HepG2 (cell line): ENCODE measurements at regions not wholly inside any gene's neighbourhood (a gene's known extent, or its start where the extent isn't known, plus 50 kb on each side); places are given as distances from the start of the nearest gene placed in this dataset.
A peak's percentile ranks its signal among the peaks of the same experiment; 100 is the strongest.

Experiments
- ATAD3A ChIP-seq: sonication (generic); formaldehyde crosslinking; IDR thresholded peaks from 2 replicates; pipeline ENCODE4 v1.4.0; 2020; ENCODE audit warnings: missing genetic modification reagents
- FLYWCH1 ChIP-seq: sonication (generic); formaldehyde crosslinking; IDR thresholded peaks from 2 replicates; pipeline ENCODE4 v1.8.1; 2023; ENCODE audit warnings: mild to moderate bottlenecking, missing genetic modification reagents
- FOXA1 ChIP-seq, 2 experiments: fragments of 450-650 bp in 1 of 2; sonication (generic) in 1 of 2; formaldehyde crosslinking in 1 of 2; IDR thresholded peaks; 2 replicates each; pipeline versions ENCODE4 v1.4.0 to v1.6.1; 2016 to 2020; ENCODE audit warnings: missing genetic modification reagents in 1 of 2
- KDM6A ChIP-seq: IDR thresholded peaks from 2 replicates; pipeline ENCODE4 v1.6.1; 2016; ENCODE audit warnings: low read depth
- MEIS1 ChIP-seq: sonication (generic); formaldehyde crosslinking; IDR thresholded peaks from 2 replicates; pipeline ENCODE4 v1.9.0; 2021; ENCODE audit warnings: mild to moderate bottlenecking, missing genetic modification reagents, moderate library complexity, borderline replicate concordance
- PHB2 ChIP-seq: fragments of 450-650 bp; IDR thresholded peaks from 2 replicates; pipeline ENCODE4 v1.6.1; 2018; ENCODE audit not compliant: partially characterized antibody
- PRPF4 ChIP-seq: fragments of 200-400 bp; formaldehyde crosslinking; IDR thresholded peaks from 2 replicates; pipeline ENCODE4 v1.6.1; 2016; ENCODE audit warnings: low read length, low read depth; ENCODE audit not compliant: poor library complexity, severe bottlenecking
- RARG ChIP-seq: sonication (generic); formaldehyde crosslinking; IDR thresholded peaks from 2 replicates; pipeline ENCODE4 v1.4.0; 2020; ENCODE audit warnings: low read depth, mild to moderate bottlenecking, missing genetic modification reagents
- SMC3 ChIP-seq: IDR thresholded peaks from 2 replicates; pipeline ENCODE4 v1.6.1; 2011; ENCODE audit warnings: low read length, improper control_type of control experiment
- TEAD2 ChIP-seq: sonication (generic); formaldehyde crosslinking; IDR thresholded peaks from 2 replicates; pipeline ENCODE4 v1.9.0; 2021; ENCODE audit warnings: missing genetic modification reagents
- WIZ ChIP-seq: sonication (generic); formaldehyde crosslinking; IDR thresholded peaks from 2 replicates; pipeline ENCODE4 v1.5.1; 2020; ENCODE audit warnings: mild to moderate bottlenecking, missing genetic modification reagents
- ZNF317 ChIP-seq: sonication (generic); formaldehyde crosslinking; IDR thresholded peaks from 2 replicates; pipeline ENCODE4 v1.5.0; 2020; ENCODE audit warnings: mild to moderate bottlenecking, missing genetic modification reagents
- ZNF432 ChIP-seq: sonication (generic); formaldehyde crosslinking; IDR thresholded peaks from 2 replicates; pipeline ENCODE4 v1.5.0; 2020; ENCODE audit warnings: missing genetic modification reagents, mild to moderate bottlenecking, borderline replicate concordance
- TF ChIP-seq, protein P1 (sequence below): fragments of 450-650 bp; IDR thresholded peaks from 2 replicates; pipeline ENCODE4 v1.6.1; 2017
- TF ChIP-seq, protein P2 (sequence below): sonication (generic); formaldehyde crosslinking; IDR thresholded peaks from 2 replicates; pipeline ENCODE4 v1.5.0; 2020; ENCODE audit warnings: mild to moderate bottlenecking, missing genetic modification reagents, moderate library complexity

- TF ChIP-seq, protein P1, sequence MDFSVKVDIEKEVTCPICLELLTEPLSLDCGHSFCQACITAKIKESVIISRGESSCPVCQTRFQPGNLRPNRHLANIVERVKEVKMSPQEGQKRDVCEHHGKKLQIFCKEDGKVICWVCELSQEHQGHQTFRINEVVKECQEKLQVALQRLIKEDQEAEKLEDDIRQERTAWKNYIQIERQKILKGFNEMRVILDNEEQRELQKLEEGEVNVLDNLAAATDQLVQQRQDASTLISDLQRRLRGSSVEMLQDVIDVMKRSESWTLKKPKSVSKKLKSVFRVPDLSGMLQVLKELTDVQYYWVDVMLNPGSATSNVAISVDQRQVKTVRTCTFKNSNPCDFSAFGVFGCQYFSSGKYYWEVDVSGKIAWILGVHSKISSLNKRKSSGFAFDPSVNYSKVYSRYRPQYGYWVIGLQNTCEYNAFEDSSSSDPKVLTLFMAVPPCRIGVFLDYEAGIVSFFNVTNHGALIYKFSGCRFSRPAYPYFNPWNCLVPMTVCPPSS, result no peak
- TF ChIP-seq PHB2, result no peak
- no peak for TF ChIP-seq ATAD3A (CRISPR knock-in tag)
- no peak for TF ChIP-seq TEAD2 (CRISPR knock-in tag)
- TF ChIP-seq FOXA1 (IDR thresholded peaks at IDR 0.05), result no peak
- TF ChIP-seq FOXA1 (CRISPR knock-in tag; IDR thresholded peaks at IDR 0.05), result peak; percentile 47; the same call in 1 of the 2 replicates
- TF ChIP-seq RARG, result no peak
- TF ChIP-seq, protein P2, sequence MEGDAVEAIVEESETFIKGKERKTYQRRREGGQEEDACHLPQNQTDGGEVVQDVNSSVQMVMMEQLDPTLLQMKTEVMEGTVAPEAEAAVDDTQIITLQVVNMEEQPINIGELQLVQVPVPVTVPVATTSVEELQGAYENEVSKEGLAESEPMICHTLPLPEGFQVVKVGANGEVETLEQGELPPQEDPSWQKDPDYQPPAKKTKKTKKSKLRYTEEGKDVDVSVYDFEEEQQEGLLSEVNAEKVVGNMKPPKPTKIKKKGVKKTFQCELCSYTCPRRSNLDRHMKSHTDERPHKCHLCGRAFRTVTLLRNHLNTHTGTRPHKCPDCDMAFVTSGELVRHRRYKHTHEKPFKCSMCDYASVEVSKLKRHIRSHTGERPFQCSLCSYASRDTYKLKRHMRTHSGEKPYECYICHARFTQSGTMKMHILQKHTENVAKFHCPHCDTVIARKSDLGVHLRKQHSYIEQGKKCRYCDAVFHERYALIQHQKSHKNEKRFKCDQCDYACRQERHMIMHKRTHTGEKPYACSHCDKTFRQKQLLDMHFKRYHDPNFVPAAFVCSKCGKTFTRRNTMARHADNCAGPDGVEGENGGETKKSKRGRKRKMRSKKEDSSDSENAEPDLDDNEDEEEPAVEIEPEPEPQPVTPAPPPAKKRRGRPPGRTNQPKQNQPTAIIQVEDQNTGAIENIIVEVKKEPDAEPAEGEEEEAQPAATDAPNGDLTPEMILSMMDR (CRISPR knock-in tag), result peak; percentile 71
- no peak for TF ChIP-seq KDM6A
- TF ChIP-seq WIZ, result no peak
- TF ChIP-seq FLYWCH1 (CRISPR knock-in tag), result no peak
- no peak for TF ChIP-seq ZNF317
- peak; percentile 63; the same call in 1 of the 2 replicates for TF ChIP-seq SMC3
- TF ChIP-seq MEIS1, result no peak
- no peak for TF ChIP-seq ZNF432 (CRISPR knock-in tag)
- no peak for TF ChIP-seq PRPF4
Observed at GRCh38 chr10:53601260-53601875, 828.8 kb upstream of the MBL2 start (continued).
